GM21576 (cell line): ENCODE measurements at regions not wholly inside any gene's neighbourhood (a gene's known extent, or its start where the extent isn't known, plus 50 kb on each side); places are given as distances from the start of the nearest gene placed in this dataset.

Experiments used
- ATAC-seq: cut with Tn5 transposase; IDR thresholded peaks from one replicate; pipeline ENCODE4 v1.9.1; 2021; ENCODE audit warnings: mild to moderate bottlenecking, moderate library complexity; ENCODE audit not compliant: unreplicated experiment

GRCh38 chr13:44627441-44627840 lies 51.3 kb upstream of the TSC22D1 start:
- ATAC-seq, result no peak

GRCh38 chr13:44626176-44626575 lies 50.0 kb upstream of the TSC22D1 start:
- no peak for ATAC-seq
